ENCODE measurements at regions not wholly inside any gene's neighbourhood (a gene's known extent, or its start where the extent isn't known, plus 50 kb on each side); places are given as distances from the start of the nearest gene placed in this dataset.

DNA sequence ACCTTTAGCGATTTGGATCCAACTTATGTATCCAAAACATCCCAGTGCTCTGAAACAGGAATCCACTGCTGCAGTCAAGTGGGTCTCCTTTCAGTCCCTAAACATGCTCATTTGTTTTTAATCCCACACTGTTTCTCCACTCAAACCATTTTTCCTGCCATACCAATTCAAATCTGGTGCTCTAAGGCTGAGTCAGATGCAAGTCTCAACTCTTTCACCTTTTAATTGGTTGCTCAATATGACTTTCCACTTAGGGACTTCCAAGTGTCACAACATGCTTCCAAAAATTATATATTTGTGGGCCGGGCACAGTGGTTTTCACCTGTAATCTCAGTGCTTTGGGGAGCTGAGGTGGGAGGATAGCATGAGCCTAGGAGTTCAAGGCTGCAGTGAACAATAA, 113.4 kb upstream of the TANK start:
- H3K4me1 ChIP-seq (ENCODE audit: insufficient read depth, low read length) = no peaks in the 10 kb centered on the region
- CTCF ChIA-PET = interaction anchor here (2.0 kb wide), 2 partner anchors 10 to 17 kb away, joined by 4 to 6 read pairs; no protein-coding TSS in a partner anchor
- H3K27ac Mint-ChIP-seq = no peak overlapping the region
- H3K4me3 Mint-ChIP-seq = no peak overlapping the region
- no peaks in the 10 kb centered on the region for H3K36me3 ChIP-seq (ENCODE audit: insufficient read depth, low read length)
- H3K4me3 ChIP-seq (ENCODE audit: low read length) = no peak overlapping the region
- H3K9me3 ChIP-seq (ENCODE audit: low read length) = no peaks in the 10 kb centered on the region
- H3K36me3 Mint-ChIP-seq = no peaks in the 10 kb centered on the region
- POLR2A ChIA-PET = no interaction called here
- no peaks in the 10 kb centered on the region for H3K27me3 ChIP-seq (ENCODE audit: insufficient read depth, low read length, poor library complexity, severe bottlenecking)
- no peak for DNase-seq
- H3K4me1 Mint-ChIP-seq = no peaks in the 10 kb centered on the region
- no peak overlapping the region for H3K27ac ChIP-seq (ENCODE audit: low read depth, low read length)
- peaks cover 27 to 69% of the 10 kb centered on the region in 2 donors for H3K27me3 Mint-ChIP-seq
- H3K9me3 Mint-ChIP-seq = no peaks in the 10 kb centered on the region

GRCh38 chr2:161048317-161048716, 111.9 kb upstream of the TANK start:
- Mint-ChIP-seq H3K9me3 (no peaks in the 10 kb centered on the region), H3K36me3 (no peaks in the 10 kb centered on the region), H3K4me1 (no peaks in the 10 kb centered on the region), H3K27ac (no peak overlapping the region), H3K4me3 (no peak overlapping the region), H3K27me3 (peaks cover 29 to 80% of the 10 kb centered on the region in 2 donors)
- POLR2A ChIA-PET = no interaction called here
- no peak overlapping the region for H3K4me3 ChIP-seq (ENCODE audit: low read length)
- H3K9me3 ChIP-seq (ENCODE audit: low read length) = no peaks in the 10 kb centered on the region
- H3K27ac ChIP-seq (ENCODE audit: low read depth, low read length) = no peak overlapping the region
- no peak for DNase-seq
- CTCF ChIA-PET = interaction anchor here (2.0 kb wide), 2 partner anchors 11 to 15 kb away, joined by 4 to 6 read pairs; no protein-coding TSS in a partner anchor
- H3K27me3 ChIP-seq (ENCODE audit: insufficient read depth, low read length, poor library complexity, severe bottlenecking) = no peaks in the 10 kb centered on the region
- no peaks in the 10 kb centered on the region for H3K4me1 ChIP-seq (ENCODE audit: insufficient read depth, low read length)
- H3K36me3 ChIP-seq (ENCODE audit: insufficient read depth, low read length) = no peaks in the 10 kb centered on the region

- CTCF ChIA-PET = no interaction called here
- H3K27ac Mint-ChIP-seq = no peak overlapping the region
- H3K9me3 ChIP-seq (ENCODE audit: low read length) = no peaks in the 10 kb centered on the region
Measured at GRCh38 chr2:161049559-161049958, 110.7 kb upstream of the TANK start.

GRCh38 chr2:161052214-161052613, 108.0 kb upstream of the TANK start:
- ChIA-PET POLR2A (no interaction called here), CTCF (interaction anchor here (1.4 kb wide), 1 partner anchor 14 kb away, joined by 3 read pairs; no protein-coding TSS in a partner anchor)
- Mint-ChIP-seq H3K27me3 (peaks cover 22 to 51% of the 10 kb centered on the region in 2 donors), H3K4me1 (no peaks in the 10 kb centered on the region), H3K36me3 (no peaks in the 10 kb centered on the region), H3K9me3 (peaks cover 0 to 10% (median 6%) of the 10 kb centered on the region in 5 donors), H3K27ac (no peak overlapping the region), H3K4me3 (no peak overlapping the region)
- Histone ChIP-seq H3K27me3 (ENCODE audit: insufficient read depth, low read length, poor library complexity, severe bottlenecking) (no peaks in the 10 kb centered on the region), H3K27ac (ENCODE audit: low read depth, low read length) (no peak overlapping the region), H3K4me1 (ENCODE audit: insufficient read depth, low read length) (no peaks in the 10 kb centered on the region), H3K9me3 (ENCODE audit: low read length) (no peaks in the 10 kb centered on the region), H3K36me3 (ENCODE audit: insufficient read depth, low read length) (no peaks in the 10 kb centered on the region), H3K4me3 (ENCODE audit: low read length) (no peak overlapping the region)
- DNase-seq = no peak

More at GRCh38 chr2:161049559-161049958, 110.7 kb upstream of the TANK start:
- no peak overlapping the region for H3K4me3 Mint-ChIP-seq
- H3K4me1 ChIP-seq (ENCODE audit: insufficient read depth, low read length) = no peaks in the 10 kb centered on the region
- H3K4me1 Mint-ChIP-seq = no peaks in the 10 kb centered on the region
- no peaks in the 10 kb centered on the region for H3K36me3 Mint-ChIP-seq
- H3K27ac ChIP-seq (ENCODE audit: low read depth, low read length) = no peak overlapping the region
- peaks cover 25 to 69% of the 10 kb centered on the region in 2 donors for H3K27me3 Mint-ChIP-seq
- no peak overlapping the region for H3K4me3 ChIP-seq (ENCODE audit: low read length)
- POLR2A ChIA-PET = no interaction called here
- DNase-seq = no peak
- H3K36me3 ChIP-seq (ENCODE audit: insufficient read depth, low read length) = no peaks in the 10 kb centered on the region
- no peaks in the 10 kb centered on the region for H3K27me3 ChIP-seq (ENCODE audit: insufficient read depth, low read length, poor library complexity, severe bottlenecking)
- no peaks in the 10 kb centered on the region for H3K9me3 Mint-ChIP-seq

- Histone ChIP-seq H3K36me3 (ENCODE audit: insufficient read depth, low read length) (no peaks in the 10 kb centered on the region), H3K4me3 (ENCODE audit: low read length) (no peak overlapping the region), H3K27me3 (ENCODE audit: insufficient read depth, low read length, poor library complexity, severe bottlenecking) (no peaks in the 10 kb centered on the region), H3K4me1 (ENCODE audit: insufficient read depth, low read length) (no peaks in the 10 kb centered on the region), H3K27ac (ENCODE audit: low read depth, low read length) (no peak overlapping the region), H3K9me3 (ENCODE audit: low read length) (no peaks in the 10 kb centered on the region)
- H3K27me3 Mint-ChIP-seq = peaks cover 10 to 35% of the 10 kb centered on the region in 2 donors
- H3K4me1 Mint-ChIP-seq = no peaks in the 10 kb centered on the region
- no peak overlapping the region for H3K4me3 Mint-ChIP-seq
- ChIA-PET CTCF (interaction anchor here (3.1 kb wide), 1 partner anchor 8 kb away, joined by 18 read pairs; no protein-coding TSS in a partner anchor), POLR2A (no interaction called here)
- no peak overlapping the region for H3K27ac Mint-ChIP-seq
- H3K36me3 Mint-ChIP-seq = no peaks in the 10 kb centered on the region
- peaks cover 0 to 10% (median 6%) of the 10 kb centered on the region in 5 donors for H3K9me3 Mint-ChIP-seq
- DNase-seq = no peak
Measured at GRCh38 chr2:161055289-161055688, 104.9 kb upstream of the TANK start.

- Histone ChIP-seq H3K9me3 (ENCODE audit: low read length) (no peaks in the 10 kb centered on the region), H3K27me3 (ENCODE audit: insufficient read depth, low read length, poor library complexity, severe bottlenecking) (no peaks in the 10 kb centered on the region), H3K4me3 (ENCODE audit: low read length) (no peak overlapping the region), H3K27ac (ENCODE audit: low read depth, low read length) (no peak overlapping the region), H3K4me1 (ENCODE audit: insufficient read depth, low read length) (no peaks in the 10 kb centered on the region), H3K36me3 (ENCODE audit: insufficient read depth, low read length) (no peaks in the 10 kb centered on the region)
- DNase-seq = no peak
- H3K4me1 Mint-ChIP-seq = peaks cover 4 to 5% (median 5%) of the 10 kb centered on the region in 3 donors
- ChIA-PET POLR2A (no interaction called here), CTCF (no interaction called here)
- H3K27me3 Mint-ChIP-seq = peaks cover 1 to 6% of the 10 kb centered on the region in 2 donors
- peaks cover 0 to 10% (median 6%) of the 10 kb centered on the region in 5 donors for H3K9me3 Mint-ChIP-seq
- no peak overlapping the region for H3K4me3 Mint-ChIP-seq
- H3K27ac Mint-ChIP-seq = no peak overlapping the region
- no peaks in the 10 kb centered on the region for H3K36me3 Mint-ChIP-seq
Measured at GRCh38 chr2:161059388-161059787, 100.8 kb upstream of the TANK start.

DNA sequence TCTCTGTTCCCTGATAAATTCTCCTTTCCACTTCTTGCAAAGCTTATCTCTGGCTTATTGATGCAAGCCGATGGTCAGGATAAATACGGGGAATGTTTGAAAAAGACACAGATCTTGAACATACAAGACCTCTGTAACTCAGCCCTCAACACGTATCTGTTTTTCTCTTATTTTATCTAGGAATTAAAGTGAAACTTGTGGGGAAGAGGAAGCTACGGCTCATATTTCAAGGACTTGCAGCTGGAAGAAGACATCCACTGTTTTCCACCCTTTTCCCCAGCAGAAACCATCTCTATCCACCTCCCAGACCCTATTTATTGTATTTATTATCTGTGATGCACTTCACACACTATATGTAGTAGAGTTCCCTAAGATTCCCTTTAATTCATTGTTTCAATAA, 98.4 kb upstream of the TANK start:
- Histone ChIP-seq H3K9me3 (ENCODE audit: low read length) (no peaks in the 10 kb centered on the region), H3K4me1 (ENCODE audit: insufficient read depth, low read length) (no peaks in the 10 kb centered on the region), H3K27ac (ENCODE audit: low read depth, low read length) (no peak overlapping the region), H3K27me3 (ENCODE audit: insufficient read depth, low read length, poor library complexity, severe bottlenecking) (no peaks in the 10 kb centered on the region), H3K36me3 (ENCODE audit: insufficient read depth, low read length) (no peaks in the 10 kb centered on the region), H3K4me3 (ENCODE audit: low read length) (no peak overlapping the region)
- Mint-ChIP-seq H3K27me3 (peaks cover 0 to 3% of the 10 kb centered on the region in 2 donors), H3K27ac (no peak overlapping the region), H3K36me3 (no peaks in the 10 kb centered on the region), H3K9me3 (peaks cover 0 to 4% (median 2%) of the 10 kb centered on the region in 5 donors), H3K4me1 (peaks cover 4 to 5% (median 5%) of the 10 kb centered on the region in 3 donors), H3K4me3 (no peak overlapping the region)
- ChIA-PET POLR2A (no interaction called here), CTCF (interaction anchor here (0.8 to 1.1 kb wide), 2 partner anchors 23 to 810 kb away, joined by 3 to 4 read pairs; no protein-coding TSS in a partner anchor)
- no peak for DNase-seq

DNA sequence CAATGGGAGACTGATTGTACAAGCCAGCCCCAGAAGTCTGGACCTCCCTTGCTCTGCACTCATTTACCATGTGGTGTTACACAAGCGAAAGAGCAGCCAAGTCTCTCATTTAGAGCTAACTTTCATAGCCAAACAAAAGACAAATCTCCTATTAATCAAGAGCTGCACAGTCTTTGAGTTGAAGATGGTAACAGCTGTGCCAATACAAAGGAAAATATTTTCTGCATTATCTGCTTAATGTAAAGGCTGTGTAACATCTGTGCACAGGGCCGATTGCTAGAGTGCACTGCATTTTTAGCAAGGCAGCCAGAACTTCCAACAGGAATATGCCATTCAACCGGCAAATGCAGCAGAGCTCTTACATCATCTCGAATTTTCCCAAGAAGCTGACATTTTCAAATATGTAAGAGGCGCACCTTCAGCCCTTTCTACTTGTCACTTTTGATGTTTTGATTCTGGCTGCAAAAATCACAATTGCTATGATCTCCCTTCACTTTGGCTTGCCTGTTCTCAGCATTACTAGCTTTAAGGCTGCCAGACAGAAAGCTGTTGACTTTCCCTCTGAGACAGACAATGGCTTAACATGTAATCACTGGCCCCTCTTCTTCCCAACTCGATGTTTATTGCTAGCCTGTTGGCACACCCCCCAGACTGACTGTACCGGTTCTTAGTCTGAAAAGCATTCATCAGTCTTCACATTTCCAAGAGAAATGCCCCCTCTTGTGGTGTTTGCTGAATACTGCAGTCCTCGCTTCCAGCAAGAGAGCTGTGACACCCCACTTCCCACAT, 96.9 kb upstream of the TANK start:
- CTCF ChIA-PET = interaction anchor here (0.7 to 2.8 kb wide), 22 partner anchors 9 to 1219 kb away, joined by 3 to 19 read pairs (median 4); no protein-coding TSS in a partner anchor
- H3K4me3 Mint-ChIP-seq = no peak overlapping the region

More for the DNA sequence above, 96.9 kb upstream of the TANK start:
- Mint-ChIP-seq H3K4me1 (peaks cover 4 to 5% (median 5%) of the 10 kb centered on the region in 3 donors), H3K36me3 (no peaks in the 10 kb centered on the region), H3K27me3 (no peaks in the 10 kb centered on the region), H3K9me3 (no peaks in the 10 kb centered on the region), H3K27ac (no peak overlapping the region)
- Histone ChIP-seq H3K9me3 (ENCODE audit: low read length) (no peaks in the 10 kb centered on the region), H3K27ac (ENCODE audit: low read depth, low read length) (no peak overlapping the region), H3K27me3 (ENCODE audit: insufficient read depth, low read length, poor library complexity, severe bottlenecking) (no peaks in the 10 kb centered on the region), H3K36me3 (ENCODE audit: insufficient read depth, low read length) (no peaks in the 10 kb centered on the region), H3K4me3 (ENCODE audit: low read length) (no peak overlapping the region), H3K4me1 (ENCODE audit: insufficient read depth, low read length) (no peaks in the 10 kb centered on the region)
- DNase-seq = peak; percentile 30 to 71 (median 49)
- POLR2A ChIA-PET = no interaction called here

All from CD8-positive, alpha-beta memory T cell (primary cell).